CD8-positive, alpha-beta memory T cell (primary cell): ENCODE measurements at regions not wholly inside any gene's neighbourhood (a gene's known extent, or its start where the extent isn't known, plus 50 kb on each side); places are given as distances from the start of the nearest gene placed in this dataset.
A peak's percentile ranks its signal among the peaks of the same experiment; 100 is the strongest.

Experiments
- CTCF ChIA-PET: fragments of 350-600 bp; sonication (Branson Sonifier 250); formaldehyde crosslinking; loops from one replicate; lab custom pipeline; 2021; ENCODE audit warnings: antibody characterized with exemption; lab: Charles Lee
- POLR2A ChIA-PET: fragments of 350-600 bp; sonication (Branson Sonifier 250); formaldehyde crosslinking; loops from one replicate; lab custom pipeline; 2021; ENCODE audit warnings: antibody characterized with exemption; lab: Charles Lee
- DNase-seq, 5 donors: peaks; one replicate each; pipeline versions ENCODE4 v3.0.0 to v3.0.0-alpha.2; 2020 to 2022; ENCODE audit warnings: mixed read lengths in 1 of 5
- H3K27ac ChIP-seq: one replicate; pipeline ENCODE4 v1.7.0; 2013; ENCODE audit warnings: low read depth, mild to moderate bottlenecking, low read length, moderate library complexity
- H3K27me3 ChIP-seq: 2 replicates; pipeline ENCODE4 v1.7.0; 2013; ENCODE audit warnings: low read length, mild to moderate bottlenecking; ENCODE audit not compliant: insufficient read depth, poor library complexity, severe bottlenecking
- H3K36me3 ChIP-seq: 2 replicates; pipeline ENCODE4 v1.7.0; 2013; ENCODE audit warnings: mild to moderate bottlenecking, low read length, moderate library complexity; ENCODE audit not compliant: insufficient read depth
- H3K4me1 ChIP-seq: 2 replicates; pipeline ENCODE4 v1.7.0; 2013; ENCODE audit warnings: mild to moderate bottlenecking, low read length, moderate library complexity; ENCODE audit not compliant: insufficient read depth
- H3K4me3 ChIP-seq: 2 replicates; pipeline ENCODE4 v1.7.0; 2013; ENCODE audit warnings: mild to moderate bottlenecking, low read length
- H3K9me3 ChIP-seq: 2 replicates; pipeline ENCODE4 v1.7.0; 2013; ENCODE audit warnings: mild to moderate bottlenecking, low read length
- H3K27ac Mint-ChIP-seq, 8 donors: one replicate each; pipeline ENCODE4 v1.8.0; 2020 to 2021; ENCODE audit warnings: mixed read lengths in 8 of 8, mild to moderate bottlenecking in 6 of 8, inconsistent platforms in 3 of 8, moderate library complexity in 3 of 8
- H3K27me3 Mint-ChIP-seq, 2 donors: one replicate each; pipeline ENCODE4 v1.8.0; 2020 to 2021; ENCODE audit warnings: mixed read lengths in 2 of 2, mild to moderate bottlenecking in 1 of 2, moderate library complexity in 1 of 2
- H3K36me3 Mint-ChIP-seq, 3 donors: one replicate each; pipeline ENCODE4 v1.8.0; 2020 to 2021; ENCODE audit warnings: mixed read lengths in 3 of 3, inconsistent platforms in 1 of 3, mild to moderate bottlenecking in 1 of 3
- H3K4me1 Mint-ChIP-seq, 3 donors: one replicate each; pipeline ENCODE4 v1.8.0; 2020 to 2021; ENCODE audit warnings: mixed read lengths in 3 of 3, inconsistent platforms in 1 of 3, mild to moderate bottlenecking in 1 of 3
- H3K4me3 Mint-ChIP-seq, 7 donors: one replicate each; pipeline ENCODE4 v1.8.0; 2020 to 2021; ENCODE audit warnings: mixed read lengths in 7 of 7, mild to moderate bottlenecking in 6 of 7, moderate library complexity in 4 of 7, inconsistent platforms in 2 of 7
- H3K9me3 Mint-ChIP-seq, 5 donors: one replicate each; pipeline ENCODE4 v1.8.0; 2020 to 2022; ENCODE audit warnings: mixed read lengths in 5 of 5, mild to moderate bottlenecking in 3 of 5, moderate library complexity in 2 of 5, inconsistent platforms in 1 of 5

GRCh38 chr14:21999402-21999801, 325.8 kb upstream of the OR4E1 start:
- Histone ChIP-seq H3K9me3 (no peaks in the 10 kb centered on the region), H3K27ac (no peak overlapping the region), H3K4me1 (no peaks in the 10 kb centered on the region), H3K36me3 (no peaks in the 10 kb centered on the region), H3K27me3 (no peaks in the 10 kb centered on the region), H3K4me3 (no peak overlapping the region)
- peaks cover 0 to 5% (median 0%) of the 10 kb centered on the region in 3 donors for H3K36me3 Mint-ChIP-seq
- POLR2A ChIA-PET = interaction anchor here (1.2 kb wide), 1 partner anchor 570 kb away, joined by 3 read pairs; no protein-coding TSS in a partner anchor
- peak overlapping the region in 6 of 7 donors; percentile 7 to 56 (median 36) for H3K4me3 Mint-ChIP-seq
- peaks cover 11 to 21% (median 14%) of the 10 kb centered on the region in 3 donors for H3K4me1 Mint-ChIP-seq
- no peaks in the 10 kb centered on the region for H3K27me3 Mint-ChIP-seq
- CTCF ChIA-PET = interaction anchor here (0.9 to 2.7 kb wide), 5 partner anchors 21 to 571 kb away, joined by 3 to 8 read pairs (median 3); no protein-coding TSS in a partner anchor
- no peak for DNase-seq
- H3K27ac Mint-ChIP-seq = no peak overlapping the region
- H3K9me3 Mint-ChIP-seq = no peaks in the 10 kb centered on the region

DNA sequence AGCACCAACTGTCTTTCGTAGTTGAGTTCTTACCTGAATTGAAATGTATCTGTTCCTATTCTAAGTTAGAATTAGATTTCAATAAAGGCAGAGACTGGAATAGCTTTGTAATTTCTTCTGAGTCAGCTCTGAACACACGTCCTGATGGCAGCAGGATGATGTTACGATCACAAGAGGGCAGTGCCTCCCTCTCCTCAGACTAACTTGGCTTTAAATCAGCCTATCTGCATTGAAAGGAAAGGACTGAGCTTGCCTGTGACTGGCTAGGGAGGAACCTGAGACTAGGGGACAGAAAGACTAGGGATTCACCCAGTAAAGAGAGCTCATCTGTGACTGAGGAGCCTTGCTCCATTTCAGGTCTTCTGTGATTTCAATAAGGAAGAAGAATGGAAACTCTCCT, 323.7 kb upstream of the OR4E1 start:
- no peaks in the 10 kb centered on the region for H3K27me3 ChIP-seq
- peak overlapping the region; percentile 18 for H3K4me3 ChIP-seq
- ChIA-PET POLR2A (interaction anchor here (0.7 to 1.2 kb wide), 6 partner anchors 50 to 559 kb away, joined by 3 to 4 read pairs (median 3); no protein-coding TSS in a partner anchor), CTCF (interaction anchor here (0.9 to 1.6 kb wide), 15 partner anchors 10 to 573 kb away, joined by 3 to 11 read pairs (median 5); no protein-coding TSS in a partner anchor)
- peaks cover 0 to 5% (median 0%) of the 10 kb centered on the region in 3 donors for H3K36me3 Mint-ChIP-seq
- no peaks in the 10 kb centered on the region for H3K9me3 Mint-ChIP-seq
- peak overlapping the region; percentile 54 to 91 (median 86) for H3K27ac Mint-ChIP-seq
- no peaks in the 10 kb centered on the region for H3K27me3 Mint-ChIP-seq
- no peak overlapping the region for H3K27ac ChIP-seq
- peak in 3 of 5 donors; percentile 36 to 57 (median 47) for DNase-seq
- H3K9me3 ChIP-seq = no peaks in the 10 kb centered on the region
- no peaks in the 10 kb centered on the region for H3K4me1 ChIP-seq
- peak overlapping the region; percentile 79 to 96 (median 90) for H3K4me3 Mint-ChIP-seq
- H3K36me3 ChIP-seq = no peaks in the 10 kb centered on the region
- H3K4me1 Mint-ChIP-seq = peaks cover 3 to 15% (median 4%) of the 10 kb centered on the region in 3 donors

- Mint-ChIP-seq H3K27ac (peak overlapping the region in 1 of 8 donors; percentile 78), H3K9me3 (no peaks in the 10 kb centered on the region), H3K36me3 (peaks cover 0 to 5% (median 0%) of the 10 kb centered on the region in 3 donors), H3K4me3 (no peak overlapping the region), H3K27me3 (no peaks in the 10 kb centered on the region), H3K4me1 (peaks cover 0 to 13% (median 3%) of the 10 kb centered on the region in 3 donors)
- DNase-seq = no peak
- Histone ChIP-seq H3K27ac (no peak overlapping the region), H3K36me3 (no peaks in the 10 kb centered on the region), H3K9me3 (no peaks in the 10 kb centered on the region), H3K27me3 (no peaks in the 10 kb centered on the region), H3K4me1 (no peaks in the 10 kb centered on the region), H3K4me3 (no peak overlapping the region)
- CTCF ChIA-PET = no interaction called here
- POLR2A ChIA-PET = interaction anchor here (0.6 kb wide), 3 partner anchors 14 to 552 kb away, joined by 4 read pairs; no protein-coding TSS in a partner anchor
These were observed 321.7 kb upstream of the OR4E1 start for GRCh38 chr14:21995332-21995731.

GRCh38 chr14:21993837-21994236, 320.2 kb upstream of the OR4E1 start:
- Histone ChIP-seq H3K4me3 (no peak overlapping the region), H3K9me3 (no peaks in the 10 kb centered on the region), H3K4me1 (no peaks in the 10 kb centered on the region), H3K36me3 (no peaks in the 10 kb centered on the region), H3K27ac (no peak overlapping the region), H3K27me3 (no peaks in the 10 kb centered on the region)
- no peaks in the 10 kb centered on the region for H3K27me3 Mint-ChIP-seq
- ChIA-PET POLR2A (no interaction called here), CTCF (interaction anchor here (0.6 to 1.9 kb wide), 4 partner anchors 9 to 577 kb away, joined by 3 to 7 read pairs (median 4); no protein-coding TSS in a partner anchor)
- H3K4me3 Mint-ChIP-seq = no peak overlapping the region
- H3K27ac Mint-ChIP-seq = peak overlapping the region in 3 of 8 donors; percentile 35 to 74 (median 53)
- peaks cover 0 to 5% (median 0%) of the 10 kb centered on the region in 3 donors for H3K36me3 Mint-ChIP-seq
- peaks cover 0 to 13% (median 3%) of the 10 kb centered on the region in 3 donors for H3K4me1 Mint-ChIP-seq
- H3K9me3 Mint-ChIP-seq = no peaks in the 10 kb centered on the region
- no peak for DNase-seq

GRCh38 chr14:21993070-21993469, 319.5 kb upstream of the OR4E1 start:
- POLR2A ChIA-PET = interaction anchor here (1.1 kb wide), 1 partner anchor 564 kb away, joined by 4 read pairs; no protein-coding TSS in a partner anchor
- no peak overlapping the region for H3K4me3 ChIP-seq
- H3K9me3 ChIP-seq = no peaks in the 10 kb centered on the region
- DNase-seq = no peak
- H3K4me1 ChIP-seq = no peaks in the 10 kb centered on the region
- no peak overlapping the region for H3K27ac ChIP-seq
- H3K36me3 ChIP-seq = no peaks in the 10 kb centered on the region
- peak overlapping the region in 6 of 8 donors; percentile 17 to 72 (median 51) for H3K27ac Mint-ChIP-seq
- peaks cover 0 to 5% (median 0%) of the 10 kb centered on the region in 3 donors for H3K36me3 Mint-ChIP-seq
- H3K4me3 Mint-ChIP-seq = peak overlapping the region; percentile 26 to 79 (median 67)
- no peaks in the 10 kb centered on the region for H3K27me3 ChIP-seq
- peaks cover 2 to 14% (median 5%) of the 10 kb centered on the region in 3 donors for H3K4me1 Mint-ChIP-seq
- CTCF ChIA-PET = interaction anchor here (0.9 to 5.5 kb wide), 5 partner anchors 9 to 577 kb away, joined by 3 to 27 read pairs (median 4); no protein-coding TSS in a partner anchor
- H3K27me3 Mint-ChIP-seq = no peaks in the 10 kb centered on the region
- H3K9me3 Mint-ChIP-seq = no peaks in the 10 kb centered on the region

DNA sequence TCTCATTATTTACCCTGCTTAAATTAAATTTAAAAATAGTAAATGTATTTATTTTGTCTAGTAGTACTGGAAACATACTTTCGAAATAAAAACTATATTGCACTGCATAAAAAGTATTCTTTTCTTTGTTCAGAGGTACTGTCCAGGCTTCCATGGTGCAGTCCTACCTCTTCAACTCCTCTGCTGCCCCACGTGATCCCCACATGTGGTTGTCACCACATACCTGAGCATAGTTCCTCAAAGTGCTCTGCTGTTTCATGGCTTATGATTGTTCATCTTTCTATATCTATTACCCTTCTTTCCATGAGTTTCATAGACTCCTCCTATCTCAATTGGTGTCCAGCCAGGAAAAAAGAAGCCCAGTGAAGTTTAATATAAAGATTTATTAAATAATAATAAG, 317.5 kb upstream of the OR4E1 start:
- Histone ChIP-seq H3K9me3 (no peaks in the 10 kb centered on the region), H3K4me1 (no peaks in the 10 kb centered on the region), H3K4me3 (no peak overlapping the region), H3K27ac (no peak overlapping the region), H3K27me3 (no peaks in the 10 kb centered on the region), H3K36me3 (no peaks in the 10 kb centered on the region)
- peak overlapping the region in 6 of 7 donors; percentile 53 to 77 (median 66) for H3K4me3 Mint-ChIP-seq
- ChIA-PET CTCF (interaction anchor here (1.4 to 5.5 kb wide), 2 partner anchors 12 to 579 kb away, joined by 6 to 27 read pairs; no protein-coding TSS in a partner anchor), POLR2A (interaction anchor here (1.0 to 1.6 kb wide), 2 partner anchors 565 to 579 kb away, joined by 3 to 5 read pairs; no protein-coding TSS in a partner anchor)
- peaks cover 5% of the 10 kb centered on the region in 2 donors for H3K27me3 Mint-ChIP-seq
- no peaks in the 10 kb centered on the region for H3K9me3 Mint-ChIP-seq
- no peak for DNase-seq
- peaks cover 5 to 13% (median 5%) of the 10 kb centered on the region in 3 donors for H3K4me1 Mint-ChIP-seq
- peak overlapping the region in 2 of 8 donors; percentile 32 to 39 for H3K27ac Mint-ChIP-seq
- H3K36me3 Mint-ChIP-seq = no peaks in the 10 kb centered on the region

GRCh38 chr14:21990116-21990515, 316.5 kb upstream of the OR4E1 start:
- Histone ChIP-seq H3K27ac (no peak overlapping the region), H3K4me1 (no peaks in the 10 kb centered on the region), H3K9me3 (no peaks in the 10 kb centered on the region), H3K4me3 (peak overlapping the region; percentile 12), H3K36me3 (no peaks in the 10 kb centered on the region), H3K27me3 (no peaks in the 10 kb centered on the region)
- peak overlapping the region; percentile 47 to 82 (median 69) for H3K4me3 Mint-ChIP-seq
- H3K9me3 Mint-ChIP-seq = no peaks in the 10 kb centered on the region
- H3K27me3 Mint-ChIP-seq = peaks cover 5% of the 10 kb centered on the region in 2 donors
- CTCF ChIA-PET = interaction anchor here (0.9 to 5.5 kb wide), 4 partner anchors 11 to 580 kb away, joined by 3 to 27 read pairs (median 5); no protein-coding TSS in a partner anchor
- H3K4me1 Mint-ChIP-seq = peaks cover 3 to 14% (median 5%) of the 10 kb centered on the region in 3 donors
- peak in 1 of 5 donors; percentile 18 for DNase-seq
- POLR2A ChIA-PET = interaction anchor here (1.6 kb wide), 1 partner anchor 580 kb away, joined by 5 read pairs; no protein-coding TSS in a partner anchor
- no peaks in the 10 kb centered on the region for H3K36me3 Mint-ChIP-seq
- H3K27ac Mint-ChIP-seq = peak overlapping the region in 6 of 8 donors; percentile 11 to 79 (median 42)
